ENCODE measurements at regions not wholly inside any gene's neighbourhood (a gene's known extent, or its start where the extent isn't known, plus 50 kb on each side); places are given as distances from the start of the nearest gene placed in this dataset.
"Not testable (repeated sequence)": the region's sequence is repeated elsewhere in the genome, so short reads cannot be mapped to it uniquely, and the experiment has no call there.

- not testable (repeated sequence) for H3K9me3 ChIP-seq (ENCODE audit: control insufficient read depth, low read length); H3K9ac ChIP-seq (ENCODE audit: low read length); H3K4me3 ChIP-seq (ENCODE audit: low read length); H3K4me1 ChIP-seq (ENCODE audit: control insufficient read depth, insufficient read depth, low read length); H3K27me3 ChIP-seq (ENCODE audit: control insufficient read depth, insufficient read depth, low read length); H3K36me3 ChIP-seq (ENCODE audit: control insufficient read depth, insufficient read depth, low read length)
Measured at GRCh38 chr10:30704601-30705100, 75.1 kb upstream of the LYZL2 start.

DNA sequence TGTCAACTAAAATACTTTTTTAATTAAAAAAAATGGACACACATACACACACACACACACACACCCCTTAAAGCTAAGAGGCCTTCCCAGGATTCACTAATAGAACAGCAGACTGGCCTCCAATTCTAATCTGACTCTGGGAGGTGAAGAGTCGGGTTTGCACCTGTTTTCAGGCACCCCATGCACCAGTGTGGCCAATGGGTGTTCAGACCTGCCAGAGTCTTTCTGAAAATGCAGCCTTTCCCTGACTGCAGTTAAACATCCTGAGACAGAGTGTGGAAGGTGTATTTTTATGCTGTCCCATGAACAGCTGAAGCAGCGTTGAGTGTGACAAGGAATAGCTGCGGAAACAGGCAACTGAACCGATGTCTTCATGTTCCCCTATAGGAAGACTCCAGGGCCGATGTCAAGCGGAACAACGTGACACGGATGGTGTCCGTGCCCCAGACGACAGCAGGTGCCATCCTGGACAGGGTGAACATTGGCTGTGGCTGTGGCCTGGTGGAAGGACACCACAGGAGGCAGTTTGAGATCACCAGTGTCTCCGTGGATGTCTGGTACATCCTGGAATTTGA is 74.6 kb upstream of the LYZL2 start:
- Histone ChIP-seq H3K9ac (ENCODE audit: low read length) (no peak overlapping the region), H3K4me3 (ENCODE audit: low read length) (no peak overlapping the region), H3K27me3 (ENCODE audit: control insufficient read depth, insufficient read depth, low read length) (no peaks in the 10 kb centered on the region), H3K4me1 (ENCODE audit: control insufficient read depth, insufficient read depth, low read length) (peaks cover 7% of the 10 kb centered on the region), H3K36me3 (ENCODE audit: control insufficient read depth, insufficient read depth, low read length) (no peaks in the 10 kb centered on the region), H3K9me3 (ENCODE audit: control insufficient read depth, low read length) (no peaks in the 10 kb centered on the region)

GRCh38 chr10:30703446-30703845 is 73.9 kb upstream of the LYZL2 start:
- H3K27me3 ChIP-seq (ENCODE audit: control insufficient read depth, insufficient read depth, low read length); H3K36me3 ChIP-seq (ENCODE audit: control insufficient read depth, insufficient read depth, low read length); H3K9ac ChIP-seq (ENCODE audit: low read length); H3K4me1 ChIP-seq (ENCODE audit: control insufficient read depth, insufficient read depth, low read length); H3K9me3 ChIP-seq (ENCODE audit: control insufficient read depth, low read length); H3K4me3 ChIP-seq (ENCODE audit: low read length): not testable (repeated sequence)

GRCh38 chr10:30702860-30703259 is 73.3 kb upstream of the LYZL2 start:
- no peaks in the 10 kb centered on the region for H3K9me3 ChIP-seq (ENCODE audit: control insufficient read depth, low read length)
- no peak overlapping the region for H3K9ac ChIP-seq (ENCODE audit: low read length)
- H3K4me1 ChIP-seq (ENCODE audit: control insufficient read depth, insufficient read depth, low read length) = peaks cover 7% of the 10 kb centered on the region
- no peak overlapping the region for H3K4me3 ChIP-seq (ENCODE audit: low read length)
- no peaks in the 10 kb centered on the region for H3K36me3 ChIP-seq (ENCODE audit: control insufficient read depth, insufficient read depth, low read length)
- H3K27me3 ChIP-seq (ENCODE audit: control insufficient read depth, insufficient read depth, low read length) = no peaks in the 10 kb centered on the region

DNA sequence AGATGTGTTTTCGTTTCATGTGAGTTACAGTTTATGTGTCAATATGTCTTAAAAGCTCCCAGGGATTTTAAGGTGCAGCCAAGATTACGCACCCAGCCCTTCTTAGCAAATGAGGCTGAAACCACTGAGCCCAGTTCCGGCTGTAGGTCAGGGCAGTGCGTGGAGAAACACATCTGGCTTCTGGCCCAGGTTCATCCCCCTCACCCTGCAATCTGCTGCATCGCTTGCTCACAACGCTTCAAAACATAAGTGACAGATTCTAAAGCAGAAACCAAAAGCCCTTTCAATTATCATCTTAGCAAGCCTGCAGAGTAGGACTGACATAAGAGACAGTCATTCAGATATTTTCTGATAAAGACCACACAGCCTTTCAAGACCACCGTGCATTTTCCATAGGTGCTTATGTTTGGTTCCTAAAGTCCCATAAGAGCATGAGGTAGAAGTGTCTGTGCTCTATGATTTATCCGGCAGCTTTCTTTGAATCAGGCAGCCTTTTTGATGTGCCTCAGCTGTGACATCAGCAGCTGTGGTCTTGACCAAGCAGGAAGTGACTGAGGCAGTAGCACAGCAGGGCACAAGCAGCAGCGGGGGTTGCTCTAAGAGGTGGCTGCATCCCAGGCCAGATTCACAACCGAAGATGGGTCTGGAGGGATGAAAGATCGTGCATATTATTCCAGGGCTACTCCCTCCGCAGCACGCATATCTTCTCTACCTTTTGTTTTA is 72.1 kb upstream of the LYZL2 start:
- H3K9ac ChIP-seq (ENCODE audit: low read length) = no peak overlapping the region
- no peak overlapping the region for H3K4me3 ChIP-seq (ENCODE audit: low read length)
- H3K4me1 ChIP-seq (ENCODE audit: control insufficient read depth, insufficient read depth, low read length) = peaks cover 7% of the 10 kb centered on the region
- no peaks in the 10 kb centered on the region for H3K36me3 ChIP-seq (ENCODE audit: control insufficient read depth, insufficient read depth, low read length)
- no peaks in the 10 kb centered on the region for H3K27me3 ChIP-seq (ENCODE audit: control insufficient read depth, insufficient read depth, low read length)
- H3K9me3 ChIP-seq (ENCODE audit: control insufficient read depth, low read length) = no peaks in the 10 kb centered on the region

DNA sequence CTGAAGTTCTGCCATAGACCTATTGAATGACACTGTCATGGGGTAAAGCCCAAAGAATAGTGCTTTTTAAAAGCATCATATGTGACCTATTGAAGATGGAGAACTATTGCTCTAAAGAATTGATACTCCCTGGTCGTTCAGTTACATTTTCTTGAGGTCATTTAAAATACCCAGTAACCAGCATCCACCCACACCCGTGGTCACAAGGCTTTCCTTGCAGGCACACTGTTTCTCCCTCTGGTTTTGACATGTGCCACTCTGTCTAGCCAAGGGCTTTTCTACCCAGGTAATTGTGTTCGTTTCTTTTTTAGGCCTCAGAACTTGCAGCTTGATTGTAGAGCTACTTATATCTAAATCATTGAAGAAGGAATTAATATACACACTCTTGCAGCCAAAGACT is 68.3 kb upstream of the LYZL2 start:
- Histone ChIP-seq H3K9ac (ENCODE audit: low read length) (no peak overlapping the region), H3K4me1 (ENCODE audit: control insufficient read depth, insufficient read depth, low read length) (peaks cover 5% of the 10 kb centered on the region), H3K36me3 (ENCODE audit: control insufficient read depth, insufficient read depth, low read length) (no peaks in the 10 kb centered on the region), H3K9me3 (ENCODE audit: control insufficient read depth, low read length) (no peaks in the 10 kb centered on the region), H3K4me3 (ENCODE audit: low read length) (no peak overlapping the region), H3K27me3 (ENCODE audit: control insufficient read depth, insufficient read depth, low read length) (peaks cover 4% of the 10 kb centered on the region)

DNA sequence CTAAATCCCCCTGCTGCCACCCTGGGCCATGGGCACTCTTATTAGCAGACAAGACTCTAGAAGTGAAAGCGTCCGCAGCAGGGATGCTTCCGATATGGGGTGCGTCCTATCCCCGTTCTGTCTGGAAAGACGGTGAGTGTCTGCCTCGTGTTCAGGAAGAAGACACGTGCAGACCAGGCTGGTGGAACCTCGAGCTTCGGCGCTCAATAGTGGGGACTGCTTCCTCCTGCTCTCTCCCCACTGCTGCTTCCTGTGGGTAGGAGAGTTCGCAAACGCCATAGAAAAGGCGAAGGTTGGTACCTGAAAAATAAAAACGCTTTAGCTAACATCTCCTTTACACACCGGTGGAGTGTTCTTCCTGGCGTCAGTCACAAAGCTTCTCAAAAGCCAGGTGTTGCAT is 67.7 kb upstream of the LYZL2 start:
- not testable (repeated sequence) for H3K4me3 ChIP-seq (ENCODE audit: low read length); H3K9ac ChIP-seq (ENCODE audit: low read length); H3K9me3 ChIP-seq (ENCODE audit: control insufficient read depth, low read length); H3K27me3 ChIP-seq (ENCODE audit: control insufficient read depth, insufficient read depth, low read length); H3K4me1 ChIP-seq (ENCODE audit: control insufficient read depth, insufficient read depth, low read length); H3K36me3 ChIP-seq (ENCODE audit: control insufficient read depth, insufficient read depth, low read length)

DNA sequence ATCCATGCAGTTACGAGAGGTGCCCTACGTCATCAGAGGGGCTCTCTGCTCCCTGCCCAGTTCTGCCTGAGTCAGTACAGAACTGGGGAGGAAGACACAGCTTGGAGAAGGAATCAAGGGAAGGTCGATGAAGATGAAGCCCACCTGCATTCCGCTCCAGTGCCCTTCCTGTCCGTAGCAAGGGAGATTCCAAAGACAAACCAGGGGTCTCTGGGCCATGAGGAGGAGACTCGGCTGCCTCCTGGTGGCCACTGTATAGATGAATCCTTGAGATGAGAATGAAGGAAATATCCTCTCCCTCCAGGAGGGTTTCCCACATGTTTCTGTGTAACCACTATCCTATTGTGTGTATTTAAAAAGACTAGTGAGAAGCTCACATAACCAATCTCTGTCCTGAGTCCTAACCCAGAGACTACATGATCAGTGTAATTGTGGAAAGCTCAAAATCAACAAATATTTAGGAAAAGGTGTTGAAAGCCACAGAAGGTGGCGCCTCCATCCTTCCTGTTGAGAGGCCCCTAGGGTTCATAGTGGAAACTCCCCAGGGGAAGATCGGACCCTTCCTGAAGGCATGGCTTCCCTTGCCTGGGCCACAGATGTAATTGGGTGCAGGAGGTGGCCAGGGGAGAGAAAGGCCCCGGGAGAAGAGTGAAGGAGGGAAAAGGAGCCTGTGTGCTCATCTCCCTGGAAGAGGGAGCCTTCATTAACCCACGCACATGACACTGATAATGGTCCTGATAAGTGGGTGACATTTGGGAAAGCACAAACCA is 67.0 kb upstream of the LYZL2 start:
- H3K9ac ChIP-seq (ENCODE audit: low read length); H3K36me3 ChIP-seq (ENCODE audit: control insufficient read depth, insufficient read depth, low read length); H3K9me3 ChIP-seq (ENCODE audit: control insufficient read depth, low read length); H3K4me3 ChIP-seq (ENCODE audit: low read length); H3K4me1 ChIP-seq (ENCODE audit: control insufficient read depth, insufficient read depth, low read length); H3K27me3 ChIP-seq (ENCODE audit: control insufficient read depth, insufficient read depth, low read length): not testable (repeated sequence)

DNA sequence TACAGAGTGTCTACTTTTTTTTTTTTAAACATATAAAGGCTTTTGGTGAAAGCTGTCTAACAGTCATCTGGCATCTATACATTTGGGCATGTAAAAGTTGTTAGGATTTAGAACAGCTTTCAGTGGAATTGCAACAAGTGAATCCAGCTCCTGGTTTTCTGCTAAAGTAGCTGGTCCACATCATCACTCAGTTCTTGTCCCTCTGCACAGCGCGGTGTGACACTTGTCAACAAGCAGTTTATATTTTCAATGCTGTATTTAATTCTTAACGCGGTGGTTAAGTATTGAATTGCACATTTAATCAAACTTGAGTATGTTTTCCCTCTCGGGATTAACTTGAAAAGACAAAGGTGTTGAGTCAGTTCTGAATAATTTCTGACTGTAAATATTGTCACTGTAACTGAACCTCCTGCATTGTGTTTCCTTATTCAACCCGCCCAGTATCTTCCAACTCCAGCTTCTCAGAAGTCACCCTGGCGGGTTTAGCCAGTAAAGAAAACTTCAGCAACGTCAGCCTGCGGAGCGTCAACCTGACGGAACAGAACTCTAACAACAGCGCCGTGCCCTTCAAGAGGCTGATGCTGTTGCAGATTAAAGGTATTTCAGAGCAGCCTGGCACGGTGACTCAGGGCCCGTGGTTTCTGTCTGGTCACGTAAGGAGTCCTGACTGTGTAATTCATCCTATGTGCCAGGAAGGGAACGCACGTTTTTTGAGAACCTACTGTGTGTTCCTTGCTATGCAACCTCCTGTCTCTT is 66.1 kb upstream of the LYZL2 start:
- not testable (repeated sequence) for H3K4me1 ChIP-seq (ENCODE audit: control insufficient read depth, insufficient read depth, low read length); H3K27me3 ChIP-seq (ENCODE audit: control insufficient read depth, insufficient read depth, low read length); H3K4me3 ChIP-seq (ENCODE audit: low read length); H3K36me3 ChIP-seq (ENCODE audit: control insufficient read depth, insufficient read depth, low read length); H3K9me3 ChIP-seq (ENCODE audit: control insufficient read depth, low read length); H3K9ac ChIP-seq (ENCODE audit: low read length)

- Histone ChIP-seq H3K36me3 (ENCODE audit: control insufficient read depth, insufficient read depth, low read length) (no peaks in the 10 kb centered on the region), H3K4me1 (ENCODE audit: control insufficient read depth, insufficient read depth, low read length) (peaks cover 5% of the 10 kb centered on the region), H3K4me3 (ENCODE audit: low read length) (no peak overlapping the region), H3K27me3 (ENCODE audit: control insufficient read depth, insufficient read depth, low read length) (peaks cover 4% of the 10 kb centered on the region), H3K9me3 (ENCODE audit: control insufficient read depth, low read length) (no peaks in the 10 kb centered on the region), H3K9ac (ENCODE audit: low read length) (no peak overlapping the region)
Measured at GRCh38 chr10:30694518-30695228, 65.1 kb upstream of the LYZL2 start.

- no peak overlapping the region for H3K4me3 ChIP-seq (ENCODE audit: low read length)
- no peaks in the 10 kb centered on the region for H3K36me3 ChIP-seq (ENCODE audit: control insufficient read depth, insufficient read depth, low read length)
- H3K27me3 ChIP-seq (ENCODE audit: control insufficient read depth, insufficient read depth, low read length) = peaks cover 11% of the 10 kb centered on the region
- H3K4me1 ChIP-seq (ENCODE audit: control insufficient read depth, insufficient read depth, low read length) = peaks cover 5% of the 10 kb centered on the region
- H3K9ac ChIP-seq (ENCODE audit: low read length) = no peak overlapping the region
- no peaks in the 10 kb centered on the region for H3K9me3 ChIP-seq (ENCODE audit: control insufficient read depth, low read length)
Measured at GRCh38 chr10:30691639-30692015, 62.1 kb upstream of the LYZL2 start.

Measured in mucosa of stomach (tissue), 1 donor.